ENCODE measurements at regions not wholly inside any gene's neighbourhood (a gene's known extent, or its start where the extent isn't known, plus 50 kb on each side); places are given as distances from the start of the nearest gene placed in this dataset.

GRCh38 chr19:31513841-31514240 lies 164.6 kb upstream of the TSHZ3 start:
- Histone ChIP-seq H3K9ac (ENCODE audit: control insufficient read depth, extremely low read depth, insufficient read depth, low read length) (no peak overlapping the region), H3K4me1 (ENCODE audit: control insufficient read depth, extremely low read depth, insufficient read depth, low read length) (no peaks in the 10 kb centered on the region), H3K4me3 (ENCODE audit: control insufficient read depth in 2 of 3, extremely low read depth in 1 of 3, insufficient read depth in 2 of 3, low read depth in 1 of 3, low read length in 3 of 3) (no peak overlapping the region), H3K36me3 (ENCODE audit: control insufficient read depth in 2 of 2, extremely low read depth in 1 of 2, insufficient read depth in 2 of 2, low read length in 2 of 2) (no peaks in the 10 kb centered on the region), H3K27me3 (ENCODE audit: control insufficient read depth, extremely low read depth, insufficient read depth, low read length) (no peaks in the 10 kb centered on the region), H3K4me2 (ENCODE audit: control insufficient read depth, extremely low read depth, insufficient read depth, low read depth, low read length) (no peak overlapping the region), H3K79me2 (ENCODE audit: control insufficient read depth, insufficient read depth, low read length) (no peaks in the 10 kb centered on the region), H4K20me1 (ENCODE audit: control insufficient read depth, extremely low read depth, insufficient read depth, low read length) (no peaks in the 10 kb centered on the region), H3K9me1 (ENCODE audit: control insufficient read depth, extremely low read depth, insufficient read depth, low read length) (no peaks in the 10 kb centered on the region), H3K9me3 (ENCODE audit: control insufficient read depth, low read depth, low read length) (no peaks in the 10 kb centered on the region), H3K27ac (ENCODE audit: control insufficient read depth, insufficient read depth, low read length) (no peak overlapping the region), H2AFZ (ENCODE audit: control insufficient read depth, low read length) (no peak overlapping the region)
- dilution Hi-C loops (cut with MboI; ENCODE audit: extremely low pct_ligation_motif_present, low sequenced_read_pairs): no loop called here
- TF ChIP-seq CTCF (optimal IDR thresholded peaks at IDR 0.05 in 1 of 3, IDR thresholded peaks at IDR 0.05 in 1 of 3, conservative IDR thresholded peaks at IDR 0.05 in 1 of 3; ENCODE audit: extremely low read depth in 1 of 3, insufficient read depth in 2 of 3, low read length in 3 of 3) (no peak), EZH2 (IDR thresholded peaks at IDR 0.05; ENCODE audit: low read length) (no peak)
- FAIRE-seq: no peak
- no peak for DNase-seq (ENCODE audit: low read depth, low spot score)

DNA sequence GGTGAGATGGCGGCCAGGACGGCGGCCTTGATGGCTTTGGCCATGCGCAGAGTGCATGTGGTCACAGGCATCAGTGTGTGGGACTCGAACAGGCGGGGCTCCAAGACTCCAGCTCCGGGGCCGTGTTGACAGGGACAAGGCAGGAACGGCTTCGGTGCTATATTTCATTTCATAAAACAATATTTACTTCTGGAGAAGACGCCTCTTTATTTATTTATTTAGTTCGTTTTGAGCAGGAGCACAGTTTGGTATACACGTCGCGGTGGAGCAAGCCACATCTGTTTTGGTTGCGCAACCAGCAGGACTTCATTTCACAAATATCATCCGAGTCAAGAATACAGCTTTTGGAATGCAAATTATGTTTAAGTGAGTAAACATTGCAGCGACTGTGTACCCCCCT lies 166.7 kb upstream of the TSHZ3 start:
- no peak overlapping the region for H2AFZ ChIP-seq (ENCODE audit: control insufficient read depth, low read length)
- H4K20me1 ChIP-seq (ENCODE audit: control insufficient read depth, extremely low read depth, insufficient read depth, low read length): no peaks in the 10 kb centered on the region
- H3K4me1 ChIP-seq (ENCODE audit: control insufficient read depth, extremely low read depth, insufficient read depth, low read length): no peaks in the 10 kb centered on the region
- no peak overlapping the region for H3K9ac ChIP-seq (ENCODE audit: control insufficient read depth, extremely low read depth, insufficient read depth, low read length)
- no peaks in the 10 kb centered on the region for H3K79me2 ChIP-seq (ENCODE audit: control insufficient read depth, insufficient read depth, low read length)
- no peaks in the 10 kb centered on the region for H3K27me3 ChIP-seq (ENCODE audit: control insufficient read depth, extremely low read depth, insufficient read depth, low read length)
- dilution Hi-C loops (cut with MboI; ENCODE audit: extremely low pct_ligation_motif_present, low sequenced_read_pairs): no loop called here
- H3K9me1 ChIP-seq (ENCODE audit: control insufficient read depth, extremely low read depth, insufficient read depth, low read length): no peaks in the 10 kb centered on the region
- H3K4me3 ChIP-seq (ENCODE audit: control insufficient read depth in 2 of 3, extremely low read depth in 1 of 3, insufficient read depth in 2 of 3, low read depth in 1 of 3, low read length in 3 of 3): no peak overlapping the region
- no peaks in the 10 kb centered on the region for H3K9me3 ChIP-seq (ENCODE audit: control insufficient read depth, low read depth, low read length)
- FAIRE-seq (no peak), DNase-seq (ENCODE audit: low read depth, low spot score) (no peak)
- TF ChIP-seq EZH2 (IDR thresholded peaks at IDR 0.05; ENCODE audit: low read length): no peak
- TF ChIP-seq CTCF (optimal IDR thresholded peaks at IDR 0.05 in 1 of 3, IDR thresholded peaks at IDR 0.05 in 1 of 3, conservative IDR thresholded peaks at IDR 0.05 in 1 of 3; ENCODE audit: extremely low read depth in 1 of 3, insufficient read depth in 2 of 3, low read length in 3 of 3): no peak
- no peaks in the 10 kb centered on the region for H3K36me3 ChIP-seq (ENCODE audit: control insufficient read depth in 2 of 2, extremely low read depth in 1 of 2, insufficient read depth in 2 of 2, low read length in 2 of 2)
- H3K4me2 ChIP-seq (ENCODE audit: control insufficient read depth, extremely low read depth, insufficient read depth, low read depth, low read length): no peak overlapping the region
- H3K27ac ChIP-seq (ENCODE audit: control insufficient read depth, insufficient read depth, low read length): no peak overlapping the region

Data from keratinocyte (primary cell).